Tibial nerve (tissue), 4 donors: ENCODE measurements at regions not wholly inside any gene's neighbourhood (a gene's known extent, or its start where the extent isn't known, plus 50 kb on each side); places are given as distances from the start of the nearest gene placed in this dataset.

ENCODE experiments used
- EP300 ChIP-seq, 2 donors: sonication (generic); formaldehyde crosslinking; IDR thresholded peaks; one replicate each; pipeline ENCODE4 v1.6.1; 2017; ENCODE audit warnings: antibody characterized with exemption in 2 of 2, mild to moderate bottlenecking in 1 of 2
- POLR2A ChIP-seq, 2 donors: fragments of 450-650 bp; IDR thresholded peaks; one replicate each; pipeline ENCODE4 v1.6.1; 2017; ENCODE audit warnings: antibody characterized with exemption in 2 of 2, mild to moderate bottlenecking in 2 of 2, moderate library complexity in 2 of 2
- TF ChIP-seq, protein P1 (sequence below), 5 experiments: fragments of 200-600 bp in 3 of 5; fragments of 450-650 bp in 2 of 5; sonication (generic) in 3 of 5; IDR thresholded peaks; one replicate each; pipeline ENCODE4 v1.5.1; 2016 to 2019; ENCODE audit warnings: antibody characterized with exemption in 5 of 5, mild to moderate bottlenecking in 3 of 5, moderate library complexity in 2 of 5

DNA sequence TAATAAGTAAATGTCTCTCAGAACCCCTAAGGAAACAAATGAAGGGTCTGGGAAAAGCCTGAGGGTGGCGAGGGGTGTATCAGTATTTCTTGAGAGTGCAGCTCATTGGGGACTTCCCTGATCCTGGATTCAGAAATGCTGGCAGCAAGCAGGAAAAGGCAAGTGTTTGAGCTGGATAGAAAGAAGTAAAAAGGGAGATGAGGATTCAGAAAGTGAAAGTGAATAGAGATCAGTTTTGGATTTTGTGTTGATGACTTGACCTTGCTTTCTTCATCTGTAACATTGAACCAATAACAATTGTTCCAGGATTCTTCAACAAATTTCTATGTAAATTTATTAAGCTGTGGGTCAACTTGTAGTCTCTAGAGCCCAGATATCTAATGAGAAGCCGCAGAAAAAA is 66.9 kb upstream of the CTSC start:
- TF ChIP-seq POLR2A (IDR thresholded peaks at IDR 0.05) (no peak), EP300 (IDR thresholded peaks at IDR 0.05) (no peak)
- TF ChIP-seq, protein P1, sequence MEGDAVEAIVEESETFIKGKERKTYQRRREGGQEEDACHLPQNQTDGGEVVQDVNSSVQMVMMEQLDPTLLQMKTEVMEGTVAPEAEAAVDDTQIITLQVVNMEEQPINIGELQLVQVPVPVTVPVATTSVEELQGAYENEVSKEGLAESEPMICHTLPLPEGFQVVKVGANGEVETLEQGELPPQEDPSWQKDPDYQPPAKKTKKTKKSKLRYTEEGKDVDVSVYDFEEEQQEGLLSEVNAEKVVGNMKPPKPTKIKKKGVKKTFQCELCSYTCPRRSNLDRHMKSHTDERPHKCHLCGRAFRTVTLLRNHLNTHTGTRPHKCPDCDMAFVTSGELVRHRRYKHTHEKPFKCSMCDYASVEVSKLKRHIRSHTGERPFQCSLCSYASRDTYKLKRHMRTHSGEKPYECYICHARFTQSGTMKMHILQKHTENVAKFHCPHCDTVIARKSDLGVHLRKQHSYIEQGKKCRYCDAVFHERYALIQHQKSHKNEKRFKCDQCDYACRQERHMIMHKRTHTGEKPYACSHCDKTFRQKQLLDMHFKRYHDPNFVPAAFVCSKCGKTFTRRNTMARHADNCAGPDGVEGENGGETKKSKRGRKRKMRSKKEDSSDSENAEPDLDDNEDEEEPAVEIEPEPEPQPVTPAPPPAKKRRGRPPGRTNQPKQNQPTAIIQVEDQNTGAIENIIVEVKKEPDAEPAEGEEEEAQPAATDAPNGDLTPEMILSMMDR (IDR thresholded peaks at IDR 0.05) = no peak
